Heart left ventricle (tissue), 13 donors: ENCODE measurements at regions not wholly inside any gene's neighbourhood (a gene's known extent, or its start where the extent isn't known, plus 50 kb on each side); places are given as distances from the start of the nearest gene placed in this dataset.
"Not testable (repeated sequence)": the region's sequence is repeated elsewhere in the genome, so short reads cannot be mapped to it uniquely, and the experiment has no call there.

Experiments
- POLR2A ChIP-seq, 2 donors: fragments of 450-650 bp; IDR thresholded peaks; one replicate each; pipeline ENCODE4 v1.6.1; 2017; ENCODE audit warnings: antibody characterized with exemption in 2 of 2, mild to moderate bottlenecking in 2 of 2, moderate library complexity in 2 of 2
- TF ChIP-seq, protein P1 (sequence below), 12 donors: fragments of 200-600 bp; sonication (generic) in 4 of 12; IDR thresholded peaks; one replicate each; pipeline versions ENCODE4 v1.5.0 to v1.8.0; 2018 to 2022; ENCODE audit warnings: antibody characterized with exemption in 12 of 12, mild to moderate bottlenecking in 5 of 12
- donor health status: ischemic (EF 13 %, LVEDD 7.1; RV severe dilation, severe dysfunction).
- donor health status: DM: no; HTN: yes; CAD: no.
- donor health status: DM: no; HTN: no; CAD: no.
- donor health status: ischemic (EF 25% LVEDD 6.9; RV normal size, moderate dysfunction).
- donor health status: ischemic (EF 25% LVEDD 5.7; RV mildly dilated, moderate dysfunction).
- donor health status: ischemic (EF 35%, LVEDD 5.7; RV mildly dilated, moderate dysfunction).
- donor health status: nonischemic (EF 11% LVEDD 7.7; RV severe dilation, severe dysfunction).
- donor health status: DM: yes; HTN: yes; CAD: no.
- donor health status: PGD.
- donor health status: ischemic (EF 29% LVEDD 5.4; RV normal size, mild dysfunction).
- donor health status: nonischemic (EF 23%, LVEDD 6.1; RV moderate dilation, normal function).

DNA sequence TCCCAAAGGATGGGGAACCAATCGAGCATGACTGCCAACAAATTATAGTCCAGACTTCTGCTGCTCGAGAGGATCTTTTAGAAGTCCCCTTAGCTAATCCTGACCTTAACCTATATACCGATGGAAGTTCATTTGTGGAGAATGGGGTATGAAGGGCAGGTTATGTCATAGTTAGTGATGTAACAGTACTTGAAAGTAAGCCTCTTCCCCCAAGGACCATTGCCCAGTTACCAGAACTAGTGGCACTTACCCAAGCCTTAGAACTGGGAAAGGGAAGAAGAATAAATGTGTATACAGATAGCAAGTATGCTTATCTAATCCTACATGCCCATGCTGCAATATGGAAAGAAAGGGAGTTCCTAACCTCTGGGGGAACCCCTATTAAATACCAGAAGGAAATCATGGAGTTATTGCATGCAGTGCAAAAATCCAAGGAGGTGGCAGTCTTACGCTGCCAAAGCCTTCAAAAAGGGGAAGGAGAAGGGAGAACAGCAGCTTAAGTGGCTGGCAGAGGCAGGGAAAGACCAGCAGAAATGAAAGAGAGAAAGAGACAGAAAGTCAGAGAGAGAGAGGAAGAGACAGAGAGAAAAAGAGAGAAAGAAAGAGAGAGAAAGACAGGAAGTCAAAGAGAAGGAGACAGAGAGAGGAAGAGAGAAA lies 224.4 kb upstream of the SLC8A1 start:
- TF ChIP-seq, protein P1, sequence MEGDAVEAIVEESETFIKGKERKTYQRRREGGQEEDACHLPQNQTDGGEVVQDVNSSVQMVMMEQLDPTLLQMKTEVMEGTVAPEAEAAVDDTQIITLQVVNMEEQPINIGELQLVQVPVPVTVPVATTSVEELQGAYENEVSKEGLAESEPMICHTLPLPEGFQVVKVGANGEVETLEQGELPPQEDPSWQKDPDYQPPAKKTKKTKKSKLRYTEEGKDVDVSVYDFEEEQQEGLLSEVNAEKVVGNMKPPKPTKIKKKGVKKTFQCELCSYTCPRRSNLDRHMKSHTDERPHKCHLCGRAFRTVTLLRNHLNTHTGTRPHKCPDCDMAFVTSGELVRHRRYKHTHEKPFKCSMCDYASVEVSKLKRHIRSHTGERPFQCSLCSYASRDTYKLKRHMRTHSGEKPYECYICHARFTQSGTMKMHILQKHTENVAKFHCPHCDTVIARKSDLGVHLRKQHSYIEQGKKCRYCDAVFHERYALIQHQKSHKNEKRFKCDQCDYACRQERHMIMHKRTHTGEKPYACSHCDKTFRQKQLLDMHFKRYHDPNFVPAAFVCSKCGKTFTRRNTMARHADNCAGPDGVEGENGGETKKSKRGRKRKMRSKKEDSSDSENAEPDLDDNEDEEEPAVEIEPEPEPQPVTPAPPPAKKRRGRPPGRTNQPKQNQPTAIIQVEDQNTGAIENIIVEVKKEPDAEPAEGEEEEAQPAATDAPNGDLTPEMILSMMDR (IDR thresholded peaks at IDR 0.05): not testable (repeated sequence)
- TF ChIP-seq POLR2A (IDR thresholded peaks at IDR 0.05): not testable (repeated sequence)
